B cell (primary cell): ENCODE measurements at regions not wholly inside any gene's neighbourhood (a gene's known extent, or its start where the extent isn't known, plus 50 kb on each side); places are given as distances from the start of the nearest gene placed in this dataset.

Experiments
- CTCF ChIP-seq: fragments of 200-600 bp; IDR thresholded peaks from one replicate; pipeline ENCODE4 v1.8.0; 2022; ENCODE audit warnings: antibody characterized with exemption, mild to moderate bottlenecking
- EZH2 ChIP-seq: IDR thresholded peaks from 2 replicates; pipeline ENCODE4 v1.6.1; 2012; ENCODE audit warnings: borderline replicate concordance, low read depth, mild to moderate bottlenecking, moderate library complexity, low read length; ENCODE audit not compliant: insufficient read depth, poor library complexity, severe bottlenecking

GRCh38 chr7:96836456-96836855 is 126.8 kb upstream of the SEM1 start:
- TF ChIP-seq CTCF (no peak), EZH2 (no peak)
